HG03060 (cell line): ENCODE measurements at regions not wholly inside any gene's neighbourhood (a gene's known extent, or its start where the extent isn't known, plus 50 kb on each side); places are given as distances from the start of the nearest gene placed in this dataset.
A peak's percentile ranks its signal among the peaks of the same experiment; 100 is the strongest.

Experiments used
- ATAC-seq: cut with Tn5 transposase; IDR thresholded peaks from one replicate; pipeline ENCODE4 v1.9.1; 2021; ENCODE audit warnings: low read depth, moderate number of reproducible peaks; ENCODE audit not compliant: unreplicated experiment

DNA sequence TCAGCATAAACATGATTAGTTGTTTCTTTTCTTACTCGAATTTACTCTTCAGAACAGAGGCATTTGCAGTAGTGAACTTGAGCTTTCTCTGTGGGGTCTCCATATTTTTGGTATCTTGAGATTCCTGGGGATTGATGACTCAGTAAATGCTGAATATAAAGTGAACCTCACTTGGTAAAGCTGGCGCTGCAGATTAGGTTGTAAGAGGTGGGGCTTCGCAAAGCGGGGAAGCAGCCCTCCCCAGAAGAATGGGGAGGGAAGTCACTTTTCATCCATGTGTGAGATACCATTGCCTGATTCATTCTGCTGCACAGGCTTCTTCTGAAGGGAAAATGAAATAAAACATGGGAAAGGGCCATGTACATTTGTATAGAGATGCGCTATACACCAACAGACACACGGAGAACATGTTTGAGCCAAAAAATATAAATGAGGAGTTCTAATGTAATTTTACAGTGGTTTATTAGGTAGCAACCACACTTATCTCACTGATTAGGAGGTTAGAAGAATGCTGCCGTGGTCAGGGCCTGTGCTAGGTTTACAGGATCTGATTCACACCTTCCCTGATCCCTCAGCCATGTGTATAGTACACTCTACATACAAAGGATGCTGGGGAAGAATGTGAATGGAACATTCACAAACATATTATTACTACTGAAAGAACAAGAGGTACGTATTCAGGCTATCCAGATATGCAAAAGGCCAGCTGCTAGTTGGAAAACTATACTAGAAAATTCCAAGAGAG is 63.5 kb downstream of the DNTTIP2 start:
- no peak for ATAC-seq

DNA sequence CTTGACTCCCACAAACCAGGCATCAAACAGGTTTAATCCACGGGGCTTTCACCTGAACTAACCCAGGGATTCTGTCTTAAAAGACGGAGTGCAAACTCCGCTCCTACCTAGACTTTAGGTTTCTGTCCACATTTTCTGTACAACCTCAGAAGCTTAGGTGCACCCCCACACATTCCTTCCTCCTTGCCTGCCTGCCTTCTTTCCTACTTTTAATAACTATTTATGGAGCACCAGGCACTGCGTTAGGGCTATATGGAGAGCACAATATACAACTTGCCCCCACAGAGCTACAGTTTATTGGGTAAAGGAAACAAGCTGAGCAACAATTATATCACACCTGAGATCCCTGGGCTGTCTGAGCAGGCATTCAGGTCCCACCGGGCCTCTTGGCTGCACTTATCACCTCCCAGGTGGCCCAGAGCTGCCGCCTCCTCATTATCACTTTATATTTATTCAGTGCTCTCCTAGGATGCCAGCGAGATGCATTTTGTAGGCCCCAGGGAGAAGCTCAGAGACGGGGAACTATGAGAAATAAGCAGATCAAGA is 64.1 kb downstream of the DNTTIP2 start:
- no peak for ATAC-seq

DNA sequence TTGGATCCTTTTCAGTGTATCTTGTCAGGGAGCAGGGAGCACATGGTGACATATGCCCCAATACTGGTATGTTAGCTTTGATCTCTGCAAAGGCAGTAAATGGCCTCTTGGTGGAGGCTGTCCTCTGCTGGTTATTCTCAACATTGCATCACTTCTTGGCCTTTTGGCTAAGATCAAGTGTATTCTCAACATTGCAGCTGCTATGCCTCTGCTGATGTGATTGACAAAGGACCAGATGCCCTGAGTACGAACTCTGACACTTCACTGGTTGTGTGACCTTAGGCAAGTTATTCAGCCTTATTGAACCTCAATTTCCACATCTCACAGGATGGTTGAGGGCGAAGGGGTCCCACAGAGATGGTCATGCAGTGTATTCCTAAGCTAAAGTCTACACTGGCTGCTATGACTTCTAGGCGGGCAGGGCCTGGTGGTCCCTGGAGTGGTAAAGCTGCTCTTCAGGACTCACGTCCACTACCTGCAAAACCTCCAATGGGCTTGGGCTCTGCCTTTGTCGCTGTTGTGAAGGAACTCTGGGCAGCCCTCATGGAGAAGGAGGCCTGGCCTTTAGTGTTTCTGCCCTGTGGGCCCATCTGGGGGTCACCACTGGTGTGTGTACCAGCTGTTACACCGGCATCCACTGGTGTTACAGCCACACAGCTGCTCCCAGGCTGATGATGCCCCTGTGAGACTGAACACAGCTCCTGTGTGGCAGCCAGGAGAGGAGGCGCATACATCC is 64.8 kb downstream of the DNTTIP2 start:
- peak; percentile 57 for ATAC-seq

DNA sequence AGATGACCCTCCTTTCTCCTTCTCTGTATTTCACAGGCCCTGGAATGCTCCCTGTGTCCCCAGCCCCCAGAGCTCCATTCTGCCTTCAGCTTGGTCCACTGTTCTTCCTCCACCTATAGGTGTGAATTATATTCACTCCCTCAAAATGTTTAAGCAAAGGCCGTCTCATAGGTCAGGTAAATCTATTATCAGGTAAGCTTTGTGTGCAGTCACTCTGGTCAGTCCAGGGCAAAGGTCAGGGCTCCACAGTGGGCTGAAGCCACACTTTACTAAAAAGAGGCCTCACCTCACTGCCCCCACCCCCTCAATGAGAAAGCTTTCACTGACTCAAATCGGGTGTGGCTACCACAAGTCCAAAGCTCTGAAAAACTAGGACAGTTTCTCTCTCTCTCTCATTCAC is 65.9 kb downstream of the DNTTIP2 start:
- no peak for ATAC-seq

DNA sequence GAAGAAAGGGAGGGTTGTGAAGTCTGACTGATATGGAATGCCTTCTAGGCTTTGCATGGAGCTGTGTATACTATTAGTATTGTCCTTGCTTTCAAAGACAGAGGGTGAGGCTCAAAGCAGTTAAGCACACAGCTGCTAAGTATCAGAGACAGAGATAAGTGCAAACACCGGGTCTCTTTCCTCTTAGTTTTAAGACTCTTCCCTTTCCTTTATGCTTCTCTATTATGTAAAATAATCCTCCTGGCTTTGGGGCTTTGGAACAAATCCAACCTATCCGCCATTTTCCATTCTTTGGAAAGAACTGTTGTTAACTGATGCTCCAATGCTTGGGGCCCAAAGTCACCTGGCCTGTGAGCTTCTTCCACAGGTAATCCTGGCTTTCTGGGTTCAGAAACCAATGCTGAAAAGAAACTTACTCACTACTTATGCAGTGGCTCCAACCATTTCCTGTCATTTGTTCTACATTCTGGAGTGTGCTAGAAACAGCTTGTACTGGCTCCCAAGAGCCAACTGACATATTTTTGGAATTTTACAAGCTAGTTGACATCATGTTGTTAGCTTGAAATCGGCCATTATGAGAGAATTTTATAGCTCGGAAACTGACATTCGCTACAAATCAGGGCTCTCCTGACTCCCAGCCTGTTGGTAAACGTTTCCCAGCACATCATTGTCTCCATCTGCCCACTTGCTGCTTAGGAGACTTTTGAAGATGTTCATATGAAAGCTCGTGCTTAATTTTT is 67.5 kb downstream of the DNTTIP2 start:
- ATAC-seq = no peak

DNA sequence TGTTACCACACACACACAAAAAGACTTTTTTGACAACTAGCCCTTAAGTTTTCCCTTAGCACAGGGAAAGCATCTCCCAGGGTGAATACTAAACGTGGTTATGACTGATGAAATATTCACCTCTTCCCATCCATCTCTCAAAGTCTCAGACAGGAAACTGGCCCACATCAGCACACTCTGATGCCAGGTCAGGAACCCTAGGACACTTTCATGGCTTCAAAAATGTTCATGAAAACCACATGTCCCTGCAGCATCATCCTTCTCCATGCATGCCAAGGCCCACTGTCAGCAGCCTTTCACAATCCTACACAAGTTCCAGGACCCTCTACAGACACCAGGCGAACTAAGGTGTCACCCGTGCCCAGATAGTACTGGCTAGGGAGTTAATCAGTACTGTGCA is 68.7 kb downstream of the DNTTIP2 start:
- ATAC-seq = no peak

DNA sequence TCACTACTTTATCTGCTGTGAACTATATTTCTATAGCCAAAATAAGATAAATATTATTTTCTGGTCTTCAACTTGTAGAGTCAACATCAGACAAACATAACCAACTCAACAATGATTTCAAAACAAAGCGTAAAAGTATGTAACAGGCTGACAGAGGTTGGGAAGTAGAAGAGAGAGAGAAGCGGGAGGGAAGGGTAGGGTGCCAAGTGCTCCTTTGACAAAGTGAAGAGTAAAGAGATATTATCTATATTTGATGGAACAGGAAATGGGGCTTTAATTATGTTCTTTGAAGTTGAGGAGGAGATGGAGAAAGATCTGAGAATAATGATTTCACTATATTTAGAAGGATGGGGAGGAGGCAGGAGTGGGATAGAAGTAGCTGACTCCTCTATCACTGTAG is 70.1 kb downstream of the DNTTIP2 start:
- no peak for ATAC-seq

DNA sequence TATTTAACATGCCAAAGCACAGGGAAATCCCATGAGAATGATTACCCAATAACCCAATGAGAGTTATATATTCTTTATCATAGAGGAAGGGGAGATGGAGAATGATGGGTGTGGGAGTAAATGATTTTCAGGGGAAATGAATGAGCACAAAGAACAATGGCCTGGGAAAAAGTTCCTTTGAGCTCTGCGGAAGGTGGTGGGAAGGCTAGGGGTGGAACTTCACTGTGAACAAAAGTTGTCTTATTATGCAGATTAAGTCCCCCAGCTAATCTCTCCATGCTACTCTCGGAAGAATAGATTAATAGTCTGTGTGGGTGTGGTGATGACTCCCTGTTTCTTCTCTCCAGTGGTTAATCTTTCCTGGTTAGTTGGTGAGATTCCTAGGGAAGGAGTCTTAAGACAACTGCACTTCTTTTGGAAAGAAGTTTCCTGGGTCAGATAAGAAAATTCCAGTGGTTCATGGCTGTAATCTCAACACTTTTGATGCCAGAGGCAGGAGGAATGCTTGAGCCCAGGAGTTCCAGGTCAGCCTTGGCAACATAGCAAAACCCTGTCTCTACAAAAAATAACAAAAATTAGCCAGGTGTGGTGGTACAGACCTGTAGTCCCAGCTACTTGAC is 71.6 kb downstream of the DNTTIP2 start:
- no peak for ATAC-seq

DNA sequence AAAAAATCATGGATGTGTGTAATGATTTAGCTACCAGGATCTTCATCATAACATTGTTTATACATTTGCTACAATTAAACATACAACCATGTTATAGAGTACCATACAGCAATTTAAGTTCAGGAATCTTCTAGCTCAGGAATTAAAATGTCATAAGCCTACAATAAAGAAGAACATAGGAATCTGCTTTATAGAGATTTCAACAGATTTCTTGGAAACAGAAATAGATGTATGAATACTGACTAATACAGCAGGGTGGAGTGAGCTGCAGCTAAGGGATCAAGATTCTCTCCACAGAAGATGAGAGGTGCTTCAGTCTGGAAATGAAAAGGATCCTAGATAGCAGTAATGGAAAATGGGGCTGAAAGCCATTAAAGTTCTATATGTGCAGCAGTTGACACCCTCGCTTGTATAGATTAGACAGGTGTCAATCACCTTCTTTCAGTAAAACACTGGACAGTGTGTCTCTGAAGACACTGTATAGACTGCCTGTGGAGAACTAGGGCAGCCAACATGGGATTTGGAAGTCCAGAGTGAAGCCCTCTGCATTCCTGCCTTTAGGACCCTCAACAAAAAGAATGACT is 73.9 kb downstream of the DNTTIP2 start:
- no peak for ATAC-seq

DNA sequence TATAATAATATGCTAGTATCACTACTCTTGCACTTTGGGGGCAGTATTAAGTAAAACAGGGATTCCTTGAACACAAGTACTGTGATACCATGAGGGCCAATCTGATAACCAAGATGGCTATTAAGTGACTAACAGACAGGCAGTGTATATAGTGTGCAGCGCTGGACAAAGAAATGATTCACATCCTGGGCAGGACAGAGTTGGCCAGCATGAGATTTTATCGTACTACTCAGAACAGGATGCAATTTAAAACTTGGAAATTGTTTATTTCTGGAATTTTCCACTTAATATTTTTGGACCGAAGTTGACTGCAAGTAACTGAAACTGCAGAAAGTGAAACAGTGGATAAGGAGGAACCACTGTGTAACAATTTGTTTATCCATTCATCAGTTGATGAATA is 74.6 kb downstream of the DNTTIP2 start:
- ATAC-seq = no peak

DNA sequence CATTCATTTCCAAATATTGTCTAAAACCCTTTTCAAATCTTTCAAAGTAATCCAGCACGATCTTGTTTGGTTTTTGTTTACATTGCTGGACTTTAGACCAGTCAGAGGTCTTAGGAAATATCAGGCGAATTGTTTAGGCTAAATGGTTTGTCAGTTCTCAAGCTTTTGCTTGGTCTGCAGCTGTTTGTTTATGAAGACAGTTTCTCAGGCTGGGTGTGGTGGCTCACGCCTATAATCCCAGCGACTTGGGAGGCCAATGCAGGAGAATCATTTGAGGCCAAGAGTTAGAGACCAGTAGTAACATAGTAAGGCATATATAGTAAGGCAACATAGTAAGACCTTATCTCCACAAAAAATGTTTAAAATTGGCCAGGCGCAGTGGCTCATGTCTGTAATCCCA is 77.5 kb downstream of the DNTTIP2 start:
- no peak for ATAC-seq

DNA sequence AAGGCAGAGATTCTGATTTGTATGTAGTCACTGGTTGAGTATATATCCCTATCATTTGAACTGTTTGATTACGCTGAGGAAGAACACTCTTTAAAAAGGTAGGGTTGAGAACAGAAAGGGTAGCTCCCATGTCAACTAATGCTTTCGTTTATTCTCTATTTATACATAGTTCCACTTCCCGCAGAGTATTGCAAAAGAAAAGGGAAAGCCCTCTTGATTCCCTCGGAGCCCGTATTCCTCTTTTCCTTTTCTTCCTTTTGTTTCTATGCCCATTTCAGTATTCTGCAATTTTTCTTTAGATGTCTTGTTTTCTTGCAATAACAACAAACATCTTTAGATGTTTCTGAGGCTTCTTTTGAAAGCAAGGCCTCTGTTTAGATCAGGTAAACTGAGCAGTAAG is 78.2 kb downstream of the DNTTIP2 start:
- ATAC-seq = no peak

DNA sequence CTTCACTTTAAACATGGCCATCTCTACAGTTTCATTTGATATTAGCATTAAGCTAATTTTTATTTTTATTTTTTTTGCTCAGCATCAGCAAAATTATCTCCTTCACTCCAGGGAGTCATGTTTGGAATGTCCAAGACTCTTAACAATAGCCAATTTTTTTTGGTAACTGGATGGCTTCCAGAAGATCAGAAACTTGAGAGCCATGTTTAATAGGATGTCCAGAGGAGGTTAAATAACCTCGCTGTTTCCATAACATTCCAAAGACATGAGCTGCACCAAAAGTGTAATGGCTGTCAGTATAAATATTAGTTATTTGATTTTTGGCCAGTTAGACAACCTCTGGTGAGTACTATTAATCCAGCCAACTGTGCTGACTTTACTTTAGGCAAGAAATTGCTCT is 80.7 kb downstream of the DNTTIP2 start:
- no peak for ATAC-seq

DNA sequence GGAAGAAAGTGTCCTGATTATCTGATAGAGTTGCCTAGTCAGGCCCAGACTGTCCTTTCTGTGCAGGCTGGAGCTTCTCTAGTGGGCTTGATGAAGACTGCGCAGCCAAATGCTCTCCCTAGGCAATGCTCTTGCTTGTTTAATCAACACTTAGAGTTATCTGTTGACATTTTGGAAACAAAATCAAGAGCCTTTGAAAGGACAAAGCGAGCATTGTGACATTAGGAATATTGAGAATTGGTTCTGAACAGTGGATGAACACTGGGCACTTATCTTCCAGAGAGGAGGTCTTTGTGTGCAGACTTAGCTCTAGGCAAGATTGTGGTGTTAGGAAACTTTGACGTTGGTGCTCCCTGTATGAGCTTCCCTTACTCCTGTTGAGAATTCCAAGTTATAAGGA is 94.5 kb downstream of the DNTTIP2 start:
- no peak for ATAC-seq

DNA sequence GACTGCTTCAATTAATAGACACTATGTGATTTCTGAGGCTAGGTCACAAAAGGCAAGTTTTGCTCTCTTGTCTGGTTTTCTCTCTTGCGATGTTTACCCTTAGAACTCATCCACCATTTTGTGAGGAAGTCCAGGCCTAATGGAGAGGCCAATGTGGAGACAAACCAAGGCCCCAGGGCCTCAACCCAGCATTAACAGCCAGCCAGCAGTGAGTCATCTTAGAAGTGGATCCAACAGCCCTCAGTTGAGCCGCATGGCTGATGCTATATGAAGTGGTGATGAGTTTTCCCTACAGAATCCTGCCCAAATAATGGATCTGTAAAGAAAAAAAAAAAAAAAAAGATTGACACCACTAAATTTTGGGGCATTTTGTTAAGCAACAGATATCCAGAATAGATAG is 95.1 kb downstream of the DNTTIP2 start:
- no peak for ATAC-seq

DNA sequence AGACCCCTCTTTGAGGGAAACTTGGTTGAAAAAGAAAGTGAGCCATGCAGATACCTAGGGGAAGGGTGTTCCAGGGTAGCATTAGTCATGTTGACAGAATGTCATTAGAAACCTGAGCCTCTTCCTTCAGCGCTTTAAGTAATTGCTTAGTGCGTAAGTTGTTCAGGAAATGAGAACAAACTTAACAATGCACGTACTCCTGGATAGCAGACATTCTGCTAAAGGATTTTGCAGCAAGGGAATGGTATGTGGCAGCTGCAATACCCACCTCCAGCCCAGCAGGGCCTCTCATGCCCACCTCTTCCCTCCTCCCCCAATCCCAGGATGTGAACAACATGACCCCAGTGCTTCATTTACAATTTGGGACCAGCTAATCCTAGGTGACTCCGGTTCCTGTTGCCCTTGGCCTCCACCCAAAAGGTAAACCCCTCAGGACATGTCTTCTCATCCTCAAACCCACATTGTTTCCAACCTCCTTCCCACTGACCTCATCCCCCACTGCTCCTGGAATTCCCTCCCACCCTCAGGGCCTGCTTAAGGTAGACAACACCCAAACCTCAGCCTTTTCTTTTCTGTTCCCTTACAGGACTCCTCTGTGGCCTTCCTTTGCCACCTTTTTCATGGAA is 98.0 kb upstream of the BCAR3 start:
- ATAC-seq = no peak

DNA sequence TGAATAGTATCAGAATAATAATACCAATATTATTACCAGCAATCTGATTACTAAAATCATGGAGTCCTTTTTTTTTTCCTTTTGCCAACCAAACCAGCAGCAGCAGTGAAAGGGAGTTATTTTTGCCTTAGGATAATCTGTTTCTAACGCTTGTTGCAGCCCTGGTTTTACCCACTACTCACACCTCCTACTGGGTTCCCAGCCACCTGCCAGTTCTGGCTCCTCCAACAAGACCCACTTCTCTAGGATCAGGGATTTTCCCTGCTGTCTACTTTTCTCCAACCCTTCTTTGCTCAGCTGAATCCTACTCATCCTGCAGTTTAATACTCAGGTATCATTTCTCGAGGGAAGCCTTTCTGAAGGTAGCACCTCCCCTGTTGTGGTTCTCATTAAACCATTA is 96.8 kb upstream of the BCAR3 start:
- no peak for ATAC-seq

DNA sequence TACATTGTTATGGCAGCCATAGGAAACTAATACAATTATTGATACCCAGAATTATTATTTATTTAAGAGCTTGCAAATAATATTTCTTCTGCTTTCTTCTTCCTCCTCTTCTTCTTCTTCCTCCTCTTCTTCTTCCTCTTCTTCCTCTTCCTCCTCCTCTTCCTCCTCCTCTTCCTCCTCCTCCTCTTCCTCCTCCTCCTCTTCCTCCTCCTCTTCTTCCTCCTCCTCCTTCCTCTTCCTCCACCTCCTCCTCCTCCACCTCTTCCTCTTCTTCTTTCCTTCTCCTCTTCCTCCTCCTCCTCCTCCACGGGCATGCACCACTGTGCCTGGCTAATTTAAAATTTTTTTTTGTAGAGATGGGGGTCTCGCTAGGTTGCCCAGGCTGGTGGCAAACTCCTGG is 95.6 kb upstream of the BCAR3 start:
- no peak for ATAC-seq

DNA sequence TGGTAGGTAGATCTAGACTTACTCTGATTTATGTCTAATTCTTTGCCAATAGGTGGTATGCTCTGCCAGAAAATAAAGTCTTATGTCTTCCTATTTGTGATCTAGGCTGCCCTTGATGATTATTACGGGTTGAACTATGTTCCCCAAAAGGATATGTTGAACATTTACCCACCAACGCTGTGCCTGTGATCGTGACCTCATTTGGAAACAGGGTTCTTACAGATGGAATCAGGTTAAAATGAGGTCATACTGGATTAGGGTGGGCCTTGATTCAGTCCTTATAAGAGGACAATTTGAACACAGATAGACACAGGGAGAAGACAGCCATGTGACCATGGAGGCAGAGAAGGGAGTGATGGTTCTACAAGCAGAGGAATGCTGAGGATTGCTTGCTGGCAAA is 95.1 kb upstream of the BCAR3 start:
- no peak for ATAC-seq

DNA sequence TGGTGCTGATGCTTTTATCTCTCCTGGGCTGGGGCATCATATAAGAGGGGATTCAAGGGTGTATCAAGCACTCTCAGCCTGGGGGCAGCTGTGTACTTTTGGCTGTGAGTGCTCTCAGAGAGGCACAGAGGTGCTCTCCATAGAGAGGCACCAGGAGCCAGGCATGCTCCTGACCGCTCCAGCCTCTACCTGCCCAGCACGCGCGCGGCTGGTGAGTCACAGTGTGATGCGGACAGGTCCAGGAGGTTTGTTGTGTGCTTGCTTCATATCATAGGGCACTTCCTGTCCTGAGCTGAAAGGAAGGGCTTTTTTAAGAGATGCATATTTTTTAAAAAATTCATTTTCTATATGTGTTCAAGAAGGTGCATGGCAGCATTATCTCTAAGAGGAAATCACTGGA is 93.6 kb upstream of the BCAR3 start:
- ATAC-seq = no peak
